GM13977 (cell line): ENCODE measurements at regions not wholly inside any gene's neighbourhood (a gene's known extent, or its start where the extent isn't known, plus 50 kb on each side); places are given as distances from the start of the nearest gene placed in this dataset.

ENCODE experiments used
- DNase-seq: peaks from one replicate; pipeline ENCODE4 v3.0.0; 2012; ENCODE audit warnings: low spot score
- in situ Hi-C: fragments of 300-500 bp; cut with MboI; formaldehyde crosslinking; loops from one replicate; pipeline ENCODE4 v1.12.0; 2022; ENCODE audit warnings: low sequenced_read_pairs, low pct_unique_long_range_greater_than_20kb, mixed read lengths, inconsistent platforms; ENCODE audit not compliant: unreplicated experiment
- TF ChIP-seq, protein P1 (sequence below): IDR thresholded peaks from 2 replicates; pipeline ENCODE4 v1.5.1; 2012; ENCODE audit warnings: mild to moderate bottlenecking, control low read depth; ENCODE audit not compliant: insufficient read depth; ENCODE audit errors: extremely low read depth, missing control alignments

DNA sequence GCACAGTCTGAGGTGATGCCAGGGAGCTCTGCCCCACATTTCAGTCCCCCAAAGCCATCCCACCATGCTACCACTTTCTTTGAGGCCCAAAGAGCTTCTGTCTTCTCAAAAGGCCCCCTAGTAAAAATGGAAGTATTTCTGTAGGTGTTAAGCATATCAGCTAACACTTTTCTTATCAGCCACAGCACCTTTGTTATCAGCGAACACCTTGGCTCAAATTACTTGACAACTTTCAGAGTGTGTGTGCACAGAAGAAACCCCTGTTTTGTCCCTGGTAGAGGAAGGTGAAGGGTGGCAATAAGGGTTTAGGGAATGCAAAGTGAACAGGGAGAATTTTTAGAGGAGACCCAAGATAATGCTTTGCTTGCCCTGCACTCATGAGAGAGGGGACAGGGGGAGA, 54.8 kb upstream of the GJA8 start:
- TF ChIP-seq, protein P1, sequence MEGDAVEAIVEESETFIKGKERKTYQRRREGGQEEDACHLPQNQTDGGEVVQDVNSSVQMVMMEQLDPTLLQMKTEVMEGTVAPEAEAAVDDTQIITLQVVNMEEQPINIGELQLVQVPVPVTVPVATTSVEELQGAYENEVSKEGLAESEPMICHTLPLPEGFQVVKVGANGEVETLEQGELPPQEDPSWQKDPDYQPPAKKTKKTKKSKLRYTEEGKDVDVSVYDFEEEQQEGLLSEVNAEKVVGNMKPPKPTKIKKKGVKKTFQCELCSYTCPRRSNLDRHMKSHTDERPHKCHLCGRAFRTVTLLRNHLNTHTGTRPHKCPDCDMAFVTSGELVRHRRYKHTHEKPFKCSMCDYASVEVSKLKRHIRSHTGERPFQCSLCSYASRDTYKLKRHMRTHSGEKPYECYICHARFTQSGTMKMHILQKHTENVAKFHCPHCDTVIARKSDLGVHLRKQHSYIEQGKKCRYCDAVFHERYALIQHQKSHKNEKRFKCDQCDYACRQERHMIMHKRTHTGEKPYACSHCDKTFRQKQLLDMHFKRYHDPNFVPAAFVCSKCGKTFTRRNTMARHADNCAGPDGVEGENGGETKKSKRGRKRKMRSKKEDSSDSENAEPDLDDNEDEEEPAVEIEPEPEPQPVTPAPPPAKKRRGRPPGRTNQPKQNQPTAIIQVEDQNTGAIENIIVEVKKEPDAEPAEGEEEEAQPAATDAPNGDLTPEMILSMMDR, result no peak
- in situ Hi-C loops, result no loop called here
- no peak for DNase-seq

- in situ Hi-C loops, result no loop called here
- TF ChIP-seq, protein P1, result no peak
- DNase-seq, result no peak
These were observed 53.3 kb upstream of the GJA8 start for GRCh38 chr1:147849098-147849895.

DNA sequence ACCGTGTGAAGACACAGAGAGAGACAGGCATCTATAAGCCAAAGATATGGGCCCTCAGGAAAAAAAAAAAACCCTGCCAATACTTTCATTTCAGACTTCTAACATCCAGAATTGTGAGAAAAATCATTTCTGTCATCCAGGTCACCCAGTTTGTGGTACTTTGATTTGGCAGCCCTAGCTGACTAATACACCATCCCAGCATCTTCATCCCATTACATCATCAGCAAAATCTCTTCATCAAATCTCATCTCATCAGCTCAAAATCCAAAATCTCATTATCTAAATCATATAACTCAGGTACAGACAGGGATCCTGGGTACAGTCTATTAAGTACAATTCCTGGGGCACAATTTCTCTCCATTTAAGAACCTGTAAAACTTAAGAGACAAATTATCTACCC, 51.9 kb upstream of the GJA8 start:
- TF ChIP-seq, protein P1, result no peak
- in situ Hi-C loops, result no loop called here
- DNase-seq, result no peak

- DNase-seq, result no peak
- TF ChIP-seq, protein P1, result no peak
- in situ Hi-C loops, result no loop called here
These were observed 51.4 kb upstream of the GJA8 start for GRCh38 chr1:147851149-147851548.

GRCh38 chr1:147852706-147853225, 49.8 kb upstream of the GJA8 start:
- in situ Hi-C loops, result no loop called here
- TF ChIP-seq, protein P1, result no peak
- no peak for DNase-seq
